Activated CD4-positive, alpha-beta memory T cell treated with anti-CD3 and anti-CD28 coated beads for 36 hours (primary cell): ENCODE measurements at regions not wholly inside any gene's neighbourhood (a gene's known extent, or its start where the extent isn't known, plus 50 kb on each side); places are given as distances from the start of the nearest gene placed in this dataset.
A peak's percentile ranks its signal among the peaks of the same experiment; 100 is the strongest.

Experiments used
- CTCF ChIA-PET: fragments of 350-600 bp; sonication (Branson Sonifier 250); formaldehyde crosslinking; loops from one replicate; lab custom pipeline; 2021; ENCODE audit warnings: antibody characterized with exemption, inconsistent platforms; lab: Charles Lee
- POLR2A ChIA-PET: fragments of 350-600 bp; sonication (Branson Sonifier 250); formaldehyde crosslinking; loops from one replicate; lab custom pipeline; 2021; ENCODE audit warnings: antibody characterized with exemption; lab: Charles Lee
- DNase-seq: peaks from one replicate; pipeline ENCODE4 v3.0.0-alpha.2; 2020
- H3K27ac Mint-ChIP-seq: one replicate; pipeline ENCODE4 v1.8.0; 2021; ENCODE audit warnings: mixed read lengths
- H3K27me3 Mint-ChIP-seq: one replicate; pipeline ENCODE4 v1.8.0; 2021; ENCODE audit warnings: mixed read lengths
- H3K36me3 Mint-ChIP-seq: one replicate; pipeline ENCODE4 v1.8.0; 2021; ENCODE audit warnings: mixed read lengths
- H3K4me1 Mint-ChIP-seq: one replicate; pipeline ENCODE4 v1.8.0; 2021; ENCODE audit warnings: low read depth, mixed read lengths
- H3K4me3 Mint-ChIP-seq: one replicate; pipeline ENCODE4 v1.8.0; 2021; ENCODE audit warnings: mild to moderate bottlenecking, mixed read lengths
- H3K9me3 Mint-ChIP-seq: one replicate; pipeline ENCODE4 v1.8.0; 2021; ENCODE audit warnings: mixed read lengths
- intact Hi-C: fragments of 100-400 bp; cut with micrococcal nuclease; formaldehyde crosslinking; loops from one replicate; pipeline ENCODE4 v1.15.1; 2023

GRCh38 chrX:39975101-39975925 lies 122.4 kb downstream of the BCOR start:
- H3K27ac Mint-ChIP-seq: no peak overlapping the region
- no peaks in the 10 kb centered on the region for H3K27me3 Mint-ChIP-seq
- intact Hi-C loops: no loop called here
- DNase-seq: no peak
- peaks cover 5% of the 10 kb centered on the region for H3K36me3 Mint-ChIP-seq
- POLR2A ChIA-PET: no interaction called here
- H3K9me3 Mint-ChIP-seq: peaks cover 8% of the 10 kb centered on the region
- CTCF ChIA-PET: no interaction called here
- H3K4me1 Mint-ChIP-seq: no peaks in the 10 kb centered on the region
- H3K4me3 Mint-ChIP-seq: no peak overlapping the region

- intact Hi-C loops: no loop called here
These were observed 115.8 kb downstream of the BCOR start for GRCh38 chrX:39981946-39982345.

DNA sequence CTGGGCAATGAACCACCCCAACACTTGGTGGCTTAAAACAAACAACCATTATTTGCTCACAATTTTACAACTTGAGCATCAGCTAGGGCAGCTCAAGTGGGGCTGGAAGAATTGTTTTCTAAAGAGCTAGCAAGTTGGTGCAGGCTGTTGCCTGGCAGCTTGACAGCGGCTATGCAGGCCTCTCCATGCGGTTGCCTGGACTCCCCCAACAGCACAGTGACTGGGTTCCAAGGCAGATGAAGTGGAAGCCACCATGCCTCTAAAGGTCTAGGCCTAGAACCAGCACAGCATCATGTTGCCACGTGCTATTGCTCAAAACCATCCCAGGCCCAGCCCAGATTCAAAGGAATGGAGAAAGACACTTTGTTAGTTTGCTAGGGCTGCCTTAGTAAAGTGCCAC lies 114.8 kb downstream of the BCOR start:
- intact Hi-C loops: no loop called here
- Mint-ChIP-seq H3K9me3 (no peaks in the 10 kb centered on the region), H3K27me3 (no peaks in the 10 kb centered on the region), H3K4me3 (no peak overlapping the region), H3K27ac (no peak overlapping the region), H3K4me1 (peaks cover 2% of the 10 kb centered on the region), H3K36me3 (no peaks in the 10 kb centered on the region)
- POLR2A ChIA-PET: no interaction called here
- no peak for DNase-seq
- CTCF ChIA-PET: no interaction called here

More at GRCh38 chrX:39981946-39982345, 115.8 kb downstream of the BCOR start:
- ChIA-PET POLR2A (no interaction called here), CTCF (no interaction called here)
- H3K36me3 Mint-ChIP-seq: no peaks in the 10 kb centered on the region
- no peaks in the 10 kb centered on the region for H3K9me3 Mint-ChIP-seq
- DNase-seq: no peak
- no peak overlapping the region for H3K4me3 Mint-ChIP-seq
- H3K27ac Mint-ChIP-seq: no peak overlapping the region
- H3K27me3 Mint-ChIP-seq: no peaks in the 10 kb centered on the region
- H3K4me1 Mint-ChIP-seq: peaks cover 2% of the 10 kb centered on the region

GRCh38 chrX:39983715-39984114 lies 114.0 kb downstream of the BCOR start:
- H3K9me3 Mint-ChIP-seq: no peaks in the 10 kb centered on the region
- no peak overlapping the region for H3K27ac Mint-ChIP-seq
- intact Hi-C loops: no loop called here
- no peak for DNase-seq
- ChIA-PET CTCF (no interaction called here), POLR2A (no interaction called here)
- H3K36me3 Mint-ChIP-seq: no peaks in the 10 kb centered on the region
- H3K4me1 Mint-ChIP-seq: peaks cover 2% of the 10 kb centered on the region
- H3K4me3 Mint-ChIP-seq: no peak overlapping the region
- no peaks in the 10 kb centered on the region for H3K27me3 Mint-ChIP-seq

DNA sequence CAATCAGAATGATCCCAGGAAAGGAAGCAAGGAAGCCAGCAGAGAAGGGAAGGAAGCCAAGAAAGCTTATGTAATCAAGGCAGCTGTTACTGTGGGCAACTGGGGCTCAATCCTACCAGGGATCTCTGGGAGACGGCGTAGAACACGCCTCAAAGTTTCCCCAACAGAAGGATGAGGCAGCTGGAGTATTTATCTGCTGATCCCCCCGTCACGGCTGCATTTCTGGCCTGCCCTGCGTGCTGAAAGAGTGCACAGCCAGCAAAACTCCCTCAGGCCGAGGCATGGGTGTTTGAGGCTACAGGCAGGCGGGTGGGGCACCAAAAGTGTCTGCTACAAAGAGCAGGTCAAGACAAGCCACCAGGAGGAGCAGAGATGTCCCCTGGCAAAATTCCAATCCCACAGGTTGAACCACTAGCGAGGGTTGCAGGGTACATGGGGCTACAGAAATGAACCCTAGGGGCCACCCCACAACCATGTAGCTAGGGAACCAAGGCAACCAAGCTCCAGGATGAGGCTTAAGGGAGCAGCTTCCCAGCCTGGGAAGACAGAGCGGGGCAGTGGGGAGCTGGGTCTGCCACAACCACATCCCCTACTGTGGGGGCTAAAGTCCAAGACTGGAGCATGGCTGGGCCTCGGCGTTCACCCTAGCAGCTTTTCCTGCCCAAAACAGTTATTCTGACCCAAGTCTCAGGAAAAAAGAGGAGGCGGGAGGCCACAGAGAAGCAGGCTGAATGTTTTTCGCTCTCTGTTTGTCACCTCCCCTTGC lies 113.4 kb downstream of the BCOR start:
- H3K36me3 Mint-ChIP-seq: no peaks in the 10 kb centered on the region
- peaks cover 2% of the 10 kb centered on the region for H3K4me1 Mint-ChIP-seq
- H3K27me3 Mint-ChIP-seq: no peaks in the 10 kb centered on the region
- H3K9me3 Mint-ChIP-seq: no peaks in the 10 kb centered on the region
- H3K27ac Mint-ChIP-seq: no peak overlapping the region
- CTCF ChIA-PET: no interaction called here
- no peak for DNase-seq
- intact Hi-C loops: no loop called here
- POLR2A ChIA-PET: no interaction called here
- no peak overlapping the region for H3K4me3 Mint-ChIP-seq

DNA sequence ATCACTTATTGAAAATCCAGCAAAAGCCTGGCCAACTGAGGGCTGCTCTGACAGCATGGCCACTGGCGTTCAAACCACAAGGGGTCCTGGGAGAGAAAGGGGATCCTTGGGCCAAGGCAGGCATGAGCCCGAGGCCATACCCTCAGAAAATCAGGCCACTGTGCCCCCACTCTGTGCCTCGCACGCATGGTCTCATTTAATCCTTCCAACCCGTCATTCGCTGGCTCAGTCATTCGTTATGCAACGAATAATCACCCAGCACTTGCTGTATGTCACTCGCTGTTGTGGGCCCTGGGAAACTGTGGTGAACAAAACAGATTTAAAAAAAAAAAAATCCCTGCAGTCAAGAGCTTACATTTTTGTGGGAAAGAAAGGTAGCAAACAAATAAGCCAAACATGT lies 112.7 kb downstream of the BCOR start:
- intact Hi-C loops: no loop called here
- no peaks in the 10 kb centered on the region for H3K27me3 Mint-ChIP-seq
- ChIA-PET CTCF (no interaction called here), POLR2A (no interaction called here)
- peaks cover 2% of the 10 kb centered on the region for H3K4me1 Mint-ChIP-seq
- no peak overlapping the region for H3K4me3 Mint-ChIP-seq
- no peak for DNase-seq
- no peaks in the 10 kb centered on the region for H3K36me3 Mint-ChIP-seq
- no peaks in the 10 kb centered on the region for H3K9me3 Mint-ChIP-seq
- H3K27ac Mint-ChIP-seq: no peak overlapping the region

GRCh38 chrX:39985551-39985950 lies 112.2 kb downstream of the BCOR start:
- no peak overlapping the region for H3K4me3 Mint-ChIP-seq
- no peaks in the 10 kb centered on the region for H3K27me3 Mint-ChIP-seq
- no peak overlapping the region for H3K27ac Mint-ChIP-seq
- no peaks in the 10 kb centered on the region for H3K9me3 Mint-ChIP-seq
- POLR2A ChIA-PET: no interaction called here
- no peak for DNase-seq
- CTCF ChIA-PET: no interaction called here
- no peaks in the 10 kb centered on the region for H3K36me3 Mint-ChIP-seq
- intact Hi-C loops: no loop called here
- H3K4me1 Mint-ChIP-seq: peaks cover 1% of the 10 kb centered on the region

DNA sequence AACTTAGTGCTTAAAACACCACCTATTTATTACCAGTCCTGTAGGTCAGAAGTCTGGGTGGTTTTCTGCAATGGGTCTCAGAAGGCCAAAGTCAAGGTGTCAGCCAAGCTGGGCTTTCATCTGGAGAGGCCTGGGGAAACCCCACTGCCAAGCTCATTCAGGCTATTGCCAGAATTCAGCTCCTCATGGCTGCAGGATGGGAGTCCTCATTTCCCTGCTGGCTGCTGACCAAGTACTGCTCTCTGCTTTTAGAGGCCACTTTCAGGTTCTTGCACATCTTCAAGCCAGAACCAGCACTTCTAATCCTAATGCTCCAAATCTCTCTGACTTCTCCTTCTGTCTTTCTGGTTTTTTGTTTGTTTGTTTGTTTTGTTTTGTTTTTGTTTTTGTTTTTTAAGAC lies 109.3 kb downstream of the BCOR start:
- POLR2A ChIA-PET: no interaction called here
- no peaks in the 10 kb centered on the region for H3K36me3 Mint-ChIP-seq

GRCh38 chrX:39990388-39990787 lies 107.4 kb downstream of the BCOR start:
- ChIA-PET CTCF (interaction anchor here (0.7 kb wide), 1 partner anchor 260 kb away, joined by 3 read pairs; no protein-coding TSS in a partner anchor), POLR2A (no interaction called here)
- intact Hi-C loops: no loop called here
- H3K4me1 Mint-ChIP-seq: no peaks in the 10 kb centered on the region
- no peaks in the 10 kb centered on the region for H3K27me3 Mint-ChIP-seq
- no peak for DNase-seq
- H3K9me3 Mint-ChIP-seq: no peaks in the 10 kb centered on the region
- H3K27ac Mint-ChIP-seq: no peak overlapping the region
- H3K4me3 Mint-ChIP-seq: no peak overlapping the region
- no peaks in the 10 kb centered on the region for H3K36me3 Mint-ChIP-seq

More for the DNA sequence above, 109.3 kb downstream of the BCOR start:
- no peaks in the 10 kb centered on the region for H3K4me1 Mint-ChIP-seq
- CTCF ChIA-PET: no interaction called here
- H3K27ac Mint-ChIP-seq: no peak overlapping the region
- H3K4me3 Mint-ChIP-seq: no peak overlapping the region
- intact Hi-C loops: no loop called here
- no peaks in the 10 kb centered on the region for H3K27me3 Mint-ChIP-seq
- DNase-seq: no peak
- H3K9me3 Mint-ChIP-seq: no peaks in the 10 kb centered on the region

DNA sequence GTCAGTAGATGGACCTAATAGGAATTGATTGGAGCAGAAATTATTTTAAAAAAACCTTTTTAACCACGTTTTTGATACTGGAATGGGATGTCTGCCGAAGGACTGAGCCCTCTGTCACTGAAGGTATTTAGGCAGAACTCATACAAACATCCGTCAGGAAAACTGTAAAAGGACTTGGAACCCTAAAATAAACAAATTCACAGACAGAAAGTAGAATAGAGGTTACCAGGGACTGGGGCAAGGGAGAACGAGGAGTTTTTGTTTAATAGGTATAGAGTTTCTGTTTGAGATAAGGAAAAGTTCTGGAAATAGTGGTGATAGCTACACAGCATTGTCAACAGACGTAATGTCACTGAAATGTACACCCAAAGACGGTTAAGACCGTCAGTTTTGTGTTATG lies 105.5 kb downstream of the BCOR start:
- H3K27ac Mint-ChIP-seq: no peak overlapping the region
- no peak for DNase-seq
- intact Hi-C loops: no loop called here
- no peaks in the 10 kb centered on the region for H3K9me3 Mint-ChIP-seq
- H3K36me3 Mint-ChIP-seq: no peaks in the 10 kb centered on the region
- H3K4me1 Mint-ChIP-seq: peaks cover 2% of the 10 kb centered on the region
- CTCF ChIA-PET: no interaction called here
- H3K27me3 Mint-ChIP-seq: no peaks in the 10 kb centered on the region
- H3K4me3 Mint-ChIP-seq: no peak overlapping the region
- POLR2A ChIA-PET: no interaction called here

DNA sequence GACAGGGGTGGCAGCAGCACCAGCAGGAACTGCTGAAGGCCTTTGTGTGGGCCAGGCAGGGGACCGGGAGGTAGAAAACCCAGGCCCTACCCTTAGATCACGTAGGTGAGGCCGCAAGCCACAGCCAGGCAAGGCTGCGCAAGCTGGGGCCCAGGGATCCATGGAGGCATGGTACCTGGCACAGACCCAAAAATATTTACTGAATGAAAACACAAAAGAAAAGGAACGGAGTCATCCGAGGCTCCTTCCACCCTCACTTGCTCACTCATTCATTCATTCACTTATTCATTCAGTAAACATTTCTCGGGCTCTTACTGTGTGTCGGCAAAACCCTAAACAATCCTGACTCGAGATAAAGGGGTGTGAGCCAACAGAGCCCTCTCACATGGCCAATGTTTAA lies 102.3 kb downstream of the BCOR start:
- POLR2A ChIA-PET: no interaction called here
- Mint-ChIP-seq H3K27me3 (no peaks in the 10 kb centered on the region), H3K4me3 (no peak overlapping the region), H3K27ac (no peak overlapping the region), H3K36me3 (no peaks in the 10 kb centered on the region), H3K9me3 (no peaks in the 10 kb centered on the region), H3K4me1 (peaks cover 2% of the 10 kb centered on the region)
- no peak for DNase-seq
- CTCF ChIA-PET: no interaction called here
- intact Hi-C loops: no loop called here

GRCh38 chrX:39996536-39996935 lies 101.2 kb downstream of the BCOR start:
- DNase-seq: peak; percentile 10
- POLR2A ChIA-PET: no interaction called here
- intact Hi-C loops: no loop called here
- Mint-ChIP-seq H3K27me3 (no peaks in the 10 kb centered on the region), H3K27ac (no peak overlapping the region), H3K4me3 (no peak overlapping the region), H3K4me1 (peaks cover 2% of the 10 kb centered on the region), H3K36me3 (no peaks in the 10 kb centered on the region), H3K9me3 (no peaks in the 10 kb centered on the region)
- CTCF ChIA-PET: no interaction called here
